HEK293 (cell line): ENCODE measurements at regions not wholly inside any gene's neighbourhood (a gene's known extent, or its start where the extent isn't known, plus 50 kb on each side); places are given as distances from the start of the nearest gene placed in this dataset.
A peak's percentile ranks its signal among the peaks of the same experiment; 100 is the strongest.

Experiments used
- CTCF ChIA-PET: fragments of 350-600 bp; formaldehyde crosslinking; extraction: SDS; loops from one replicate; lab custom pipeline; 2021; ENCODE audit warnings: antibody characterized with exemption; lab: Yijun Ruan, JAX
- POLR2A ChIA-PET: fragments of 300-600 bp; formaldehyde crosslinking; extraction: SDS; loops from one replicate; lab custom pipeline; 2020; ENCODE audit warnings: antibody characterized with exemption, inconsistent platforms; lab: Yijun Ruan, JAX
- H3K27ac ChIP-seq: fragments of 200-500 bp; sonication (Bioruptor generic); 2 replicates; pipeline ENCODE4 v1.5.1; 2014; ENCODE audit warnings: low read depth, low read length, control low read depth, inconsistent platforms; ENCODE audit errors: extremely low read depth
- H3K36me3 ChIP-seq, 2 experiments: fragments of 200-500 bp in 1 of 2; sonication (Bioruptor generic) in 1 of 2; 1 replicate in 1 of 2; 2 replicates in 1 of 2; pipeline ENCODE4 v1.5.1; 2014 to 2017; ENCODE audit warnings: inconsistent platforms in 2 of 2, low read length in 2 of 2; ENCODE audit not compliant: control insufficient read depth in 2 of 2, insufficient read depth in 1 of 2
- H3K4me1 ChIP-seq: fragments of 200-500 bp; sonication (Bioruptor generic); 2 replicates; pipeline ENCODE4 v1.5.1; 2014; ENCODE audit warnings: mild to moderate bottlenecking, low read length, inconsistent platforms; ENCODE audit not compliant: control insufficient read depth, insufficient read depth
- H3K4me3 ChIP-seq: 2 replicates; pipeline ENCODE4 v1.5.1; 2011; ENCODE audit warnings: low read depth, mild to moderate bottlenecking, control low read depth, low read length, moderate library complexity
- H3K9me3 ChIP-seq: fragments of 200-500 bp; sonication (Bioruptor generic); 2 replicates; pipeline ENCODE4 v1.5.1; 2014; ENCODE audit warnings: low read depth, low read length, inconsistent platforms; ENCODE audit not compliant: control insufficient read depth, insufficient read depth
- FEZF1 ChIP-seq: fragments of 450-650 bp; formaldehyde crosslinking; IDR thresholded peaks from 2 replicates; pipeline ENCODE4 v1.5.1; 2016; ENCODE audit warnings: missing biosample characterization, missing genetic modification characterization
- KLF16 ChIP-seq: fragments of 450-650 bp; formaldehyde crosslinking; IDR thresholded peaks from 2 replicates; pipeline ENCODE4 v1.5.1; 2017; ENCODE audit warnings: missing biosample characterization, missing genetic modification characterization
- RBAK ChIP-seq: fragments of 450-650 bp; formaldehyde crosslinking; IDR thresholded peaks from 2 replicates; pipeline ENCODE4 v1.5.1; 2016; ENCODE audit warnings: missing biosample characterization, missing genetic modification characterization
- ZFP69B ChIP-seq: fragments of 450-650 bp; formaldehyde crosslinking; IDR thresholded peaks from 2 replicates; pipeline ENCODE4 v1.5.1; 2016; ENCODE audit warnings: missing biosample characterization, missing genetic modification characterization
- ZNF155 ChIP-seq: fragments of 450-650 bp; formaldehyde crosslinking; IDR thresholded peaks from 2 replicates; pipeline ENCODE4 v1.5.1; 2016; ENCODE audit warnings: missing biosample characterization, missing genetic modification characterization
- ZNF2 ChIP-seq: fragments of 450-650 bp; formaldehyde crosslinking; IDR thresholded peaks from 2 replicates; pipeline ENCODE4 v1.5.1; 2016; ENCODE audit warnings: missing biosample characterization, missing genetic modification characterization
- ZNF530 ChIP-seq: fragments of 450-650 bp; formaldehyde crosslinking; IDR thresholded peaks from 2 replicates; pipeline ENCODE4 v1.5.1; 2016; ENCODE audit warnings: low read depth, missing biosample characterization, missing genetic modification characterization
- ZNF548 ChIP-seq: fragments of 450-650 bp; formaldehyde crosslinking; IDR thresholded peaks from 2 replicates; pipeline ENCODE4 v1.5.1; 2016; ENCODE audit warnings: missing biosample characterization, missing genetic modification characterization
- ZNF571 ChIP-seq: fragments of 450-650 bp; formaldehyde crosslinking; IDR thresholded peaks from 2 replicates; pipeline ENCODE4 v1.5.0; 2017; ENCODE audit warnings: missing biosample characterization, missing genetic modification characterization
- ZNF610 ChIP-seq: fragments of 450-650 bp; formaldehyde crosslinking; IDR thresholded peaks from 2 replicates; pipeline ENCODE4 v1.5.1; 2016; ENCODE audit warnings: missing biosample characterization, missing genetic modification characterization, borderline replicate concordance
- ZNF660 ChIP-seq: fragments of 450-650 bp; IDR thresholded peaks from 2 replicates; pipeline ENCODE4 v1.5.1; 2018; ENCODE audit warnings: missing biosample characterization, mild to moderate bottlenecking, missing genetic modification characterization
- ZNF677 ChIP-seq: fragments of 450-650 bp; IDR thresholded peaks from 2 replicates; pipeline ENCODE4 v1.5.0; 2018; ENCODE audit warnings: missing biosample characterization, mild to moderate bottlenecking, missing genetic modification characterization, moderate library complexity
- ZNF830 ChIP-seq: fragments of 450-650 bp; IDR thresholded peaks from 2 replicates; pipeline ENCODE4 v1.5.0; 2018; ENCODE audit warnings: missing biosample characterization, missing genetic modification characterization, low read depth, mild to moderate bottlenecking, moderate library complexity
- ZNF843 ChIP-seq: fragments of 450-650 bp; formaldehyde crosslinking; IDR thresholded peaks from 2 replicates; pipeline ENCODE4 v1.5.1; 2016; ENCODE audit warnings: missing biosample characterization, missing genetic modification characterization
- TF ChIP-seq, protein P1 (sequence below): fragments of 450-650 bp; formaldehyde crosslinking; IDR thresholded peaks from 2 replicates; pipeline ENCODE4 v1.5.1; 2016; ENCODE audit warnings: missing biosample characterization, missing genetic modification characterization
- TF ChIP-seq, protein P2 (sequence below): fragments of 450-650 bp; formaldehyde crosslinking; IDR thresholded peaks from 2 replicates; pipeline ENCODE4 v1.5.1; 2016; ENCODE audit warnings: missing biosample characterization, missing genetic modification characterization
- TF ChIP-seq, protein P3 (sequence below): fragments of 450-650 bp; formaldehyde crosslinking; IDR thresholded peaks from 2 replicates; pipeline ENCODE4 v1.5.1; 2016; ENCODE audit warnings: missing biosample characterization, missing genetic modification characterization
- TF ChIP-seq, protein P4 (sequence below): fragments of 450-650 bp; formaldehyde crosslinking; IDR thresholded peaks from 2 replicates; pipeline ENCODE4 v1.5.1; 2016; ENCODE audit warnings: missing biosample characterization, missing genetic modification characterization
- TF ChIP-seq, protein P5 (sequence below): fragments of 450-650 bp; formaldehyde crosslinking; IDR thresholded peaks from 2 replicates; pipeline ENCODE4 v1.5.1; 2016; ENCODE audit warnings: missing biosample characterization, missing genetic modification characterization
- TF ChIP-seq, protein P6 (sequence below): fragments of 450-650 bp; formaldehyde crosslinking; IDR thresholded peaks from 2 replicates; pipeline ENCODE4 v1.5.1; 2016; ENCODE audit warnings: missing biosample characterization, missing genetic modification characterization, low read depth

DNA sequence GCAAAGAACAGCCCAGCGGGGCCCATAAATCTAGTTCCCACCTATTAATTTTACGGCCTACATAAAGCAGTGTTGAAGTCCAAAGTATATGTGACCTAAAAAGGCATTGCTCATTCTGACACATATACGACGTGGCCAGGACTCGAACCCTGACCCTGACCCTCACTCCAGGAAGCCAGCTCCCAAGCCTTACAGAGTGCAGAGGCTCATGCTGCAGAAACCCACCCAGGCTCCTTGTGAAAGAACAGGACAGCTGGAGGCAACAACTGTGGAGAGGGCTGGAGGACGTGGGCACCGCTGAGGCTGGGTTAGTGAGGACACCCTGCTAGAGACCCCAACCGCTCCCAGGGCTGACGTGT lies 221.6 kb downstream of the CYP26B1 start:
- 0 out of 2 replicates have a peak, but pooled peaks have one; percentile 31 for TF ChIP-seq FEZF1 (tag by site-specific recombination)
- TF ChIP-seq ZNF530 (tag by site-specific recombination) = no peak
- TF ChIP-seq, protein P1, sequence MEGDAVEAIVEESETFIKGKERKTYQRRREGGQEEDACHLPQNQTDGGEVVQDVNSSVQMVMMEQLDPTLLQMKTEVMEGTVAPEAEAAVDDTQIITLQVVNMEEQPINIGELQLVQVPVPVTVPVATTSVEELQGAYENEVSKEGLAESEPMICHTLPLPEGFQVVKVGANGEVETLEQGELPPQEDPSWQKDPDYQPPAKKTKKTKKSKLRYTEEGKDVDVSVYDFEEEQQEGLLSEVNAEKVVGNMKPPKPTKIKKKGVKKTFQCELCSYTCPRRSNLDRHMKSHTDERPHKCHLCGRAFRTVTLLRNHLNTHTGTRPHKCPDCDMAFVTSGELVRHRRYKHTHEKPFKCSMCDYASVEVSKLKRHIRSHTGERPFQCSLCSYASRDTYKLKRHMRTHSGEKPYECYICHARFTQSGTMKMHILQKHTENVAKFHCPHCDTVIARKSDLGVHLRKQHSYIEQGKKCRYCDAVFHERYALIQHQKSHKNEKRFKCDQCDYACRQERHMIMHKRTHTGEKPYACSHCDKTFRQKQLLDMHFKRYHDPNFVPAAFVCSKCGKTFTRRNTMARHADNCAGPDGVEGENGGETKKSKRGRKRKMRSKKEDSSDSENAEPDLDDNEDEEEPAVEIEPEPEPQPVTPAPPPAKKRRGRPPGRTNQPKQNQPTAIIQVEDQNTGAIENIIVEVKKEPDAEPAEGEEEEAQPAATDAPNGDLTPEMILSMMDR (tag by site-specific recombination) = no peak
- no peak for TF ChIP-seq ZNF155 (tag by site-specific recombination)
- TF ChIP-seq ZNF610 (tag by site-specific recombination) = no peak
- TF ChIP-seq RBAK (tag by site-specific recombination) = no peak
- TF ChIP-seq ZFP69B (tag by site-specific recombination) = no peak
- TF ChIP-seq, protein P2, sequence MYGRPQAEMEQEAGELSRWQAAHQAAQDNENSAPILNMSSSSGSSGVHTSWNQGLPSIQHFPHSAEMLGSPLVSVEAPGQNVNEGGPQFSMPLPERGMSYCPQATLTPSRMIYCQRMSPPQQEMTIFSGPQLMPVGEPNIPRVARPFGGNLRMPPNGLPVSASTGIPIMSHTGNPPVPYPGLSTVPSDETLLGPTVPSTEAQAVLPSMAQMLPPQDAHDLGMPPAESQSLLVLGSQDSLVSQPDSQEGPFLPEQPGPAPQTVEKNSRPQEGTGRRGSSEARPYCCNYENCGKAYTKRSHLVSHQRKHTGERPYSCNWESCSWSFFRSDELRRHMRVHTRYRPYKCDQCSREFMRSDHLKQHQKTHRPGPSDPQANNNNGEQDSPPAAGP (tag by site-specific recombination) = no peak
- TF ChIP-seq ZNF660 = no peak
- TF ChIP-seq ZNF2 (tag by site-specific recombination) = no peak
- TF ChIP-seq ZNF571 (tag by site-specific recombination) = no peak
- no peak for TF ChIP-seq ZNF548 (tag by site-specific recombination)
- TF ChIP-seq KLF16 (tag by site-specific recombination) = no peak
- no peak for TF ChIP-seq ZNF830 (tag by site-specific recombination)
- TF ChIP-seq, protein P3, sequence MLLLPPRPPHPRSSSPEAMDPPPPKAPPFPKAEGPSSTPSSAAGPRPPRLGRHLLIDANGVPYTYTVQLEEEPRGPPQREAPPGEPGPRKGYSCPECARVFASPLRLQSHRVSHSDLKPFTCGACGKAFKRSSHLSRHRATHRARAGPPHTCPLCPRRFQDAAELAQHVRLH (tag by site-specific recombination) = no peak
- TF ChIP-seq ZNF843 (tag by site-specific recombination) = 0 out of 2 replicates have a peak, but pooled peaks have one; percentile 40
- no peak for TF ChIP-seq ZNF677 (tag by site-specific recombination)
- TF ChIP-seq, protein P4, sequence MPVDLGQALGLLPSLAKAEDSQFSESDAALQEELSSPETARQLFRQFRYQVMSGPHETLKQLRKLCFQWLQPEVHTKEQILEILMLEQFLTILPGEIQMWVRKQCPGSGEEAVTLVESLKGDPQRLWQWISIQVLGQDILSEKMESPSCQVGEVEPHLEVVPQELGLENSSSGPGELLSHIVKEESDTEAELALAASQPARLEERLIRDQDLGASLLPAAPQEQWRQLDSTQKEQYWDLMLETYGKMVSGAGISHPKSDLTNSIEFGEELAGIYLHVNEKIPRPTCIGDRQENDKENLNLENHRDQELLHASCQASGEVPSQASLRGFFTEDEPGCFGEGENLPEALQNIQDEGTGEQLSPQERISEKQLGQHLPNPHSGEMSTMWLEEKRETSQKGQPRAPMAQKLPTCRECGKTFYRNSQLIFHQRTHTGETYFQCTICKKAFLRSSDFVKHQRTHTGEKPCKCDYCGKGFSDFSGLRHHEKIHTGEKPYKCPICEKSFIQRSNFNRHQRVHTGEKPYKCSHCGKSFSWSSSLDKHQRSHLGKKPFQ (tag by site-specific recombination) = peak; percentile 48; the same call in 1 of the 2 replicates
- TF ChIP-seq, protein P5, sequence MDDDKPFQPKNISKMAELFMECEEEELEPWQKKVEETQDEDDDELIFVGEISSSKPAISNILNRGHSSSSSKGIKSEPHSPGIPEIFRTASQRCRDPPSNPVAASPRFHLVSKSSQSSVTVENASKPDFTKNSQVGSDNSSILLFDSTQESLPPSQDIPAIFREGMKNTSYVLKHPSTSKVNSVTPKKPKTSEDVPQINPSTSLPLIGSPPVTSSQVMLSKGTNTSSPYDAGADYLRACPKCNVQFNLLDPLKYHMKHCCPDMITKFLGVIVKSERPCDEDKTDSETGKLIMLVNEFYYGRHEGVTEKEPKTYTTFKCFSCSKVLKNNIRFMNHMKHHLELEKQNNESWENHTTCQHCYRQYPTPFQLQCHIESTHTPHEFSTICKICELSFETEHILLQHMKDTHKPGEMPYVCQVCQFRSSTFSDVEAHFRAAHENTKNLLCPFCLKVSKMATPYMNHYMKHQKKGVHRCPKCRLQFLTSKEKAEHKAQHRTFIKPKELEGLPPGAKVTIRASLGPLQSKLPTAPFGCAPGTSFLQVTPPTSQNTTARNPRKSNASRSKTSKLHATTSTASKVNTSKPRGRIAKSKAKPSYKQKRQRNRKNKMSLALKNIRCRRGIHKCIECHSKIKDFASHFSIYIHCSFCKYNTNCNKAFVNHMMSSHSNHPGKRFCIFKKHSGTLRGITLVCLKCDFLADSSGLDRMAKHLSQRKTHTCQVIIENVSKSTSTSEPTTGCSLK (tag by site-specific recombination) = no peak
- TF ChIP-seq, protein P6, sequence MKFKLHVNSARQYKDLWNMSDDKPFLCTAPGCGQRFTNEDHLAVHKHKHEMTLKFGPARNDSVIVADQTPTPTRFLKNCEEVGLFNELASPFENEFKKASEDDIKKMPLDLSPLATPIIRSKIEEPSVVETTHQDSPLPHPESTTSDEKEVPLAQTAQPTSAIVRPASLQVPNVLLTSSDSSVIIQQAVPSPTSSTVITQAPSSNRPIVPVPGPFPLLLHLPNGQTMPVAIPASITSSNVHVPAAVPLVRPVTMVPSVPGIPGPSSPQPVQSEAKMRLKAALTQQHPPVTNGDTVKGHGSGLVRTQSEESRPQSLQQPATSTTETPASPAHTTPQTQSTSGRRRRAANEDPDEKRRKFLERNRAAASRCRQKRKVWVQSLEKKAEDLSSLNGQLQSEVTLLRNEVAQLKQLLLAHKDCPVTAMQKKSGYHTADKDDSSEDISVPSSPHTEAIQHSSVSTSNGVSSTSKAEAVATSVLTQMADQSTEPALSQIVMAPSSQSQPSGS (tag by site-specific recombination) = no peak
- no peak overlapping the region for H3K4me3 ChIP-seq
- no peaks in the 10 kb centered on the region for H3K9me3 ChIP-seq
- H3K4me1 ChIP-seq = peaks cover 6% of the 10 kb centered on the region; the same call in 1 of the 2 replicates
- ChIA-PET POLR2A (no interaction called here), CTCF (interaction anchor here (0.6 to 7.8 kb wide), 5 partner anchors 68 to 670 kb away, joined by 3 to 103 read pairs (median 4); no protein-coding TSS in a partner anchor)
- H3K36me3 ChIP-seq = no peaks in the 10 kb centered on the region
- no peak overlapping the region for H3K27ac ChIP-seq
